ENCODE measurements at regions not wholly inside any gene's neighbourhood (a gene's known extent, or its start where the extent isn't known, plus 50 kb on each side); places are given as distances from the start of the nearest gene placed in this dataset.

- no peaks in the 10 kb centered on the region for H3K79me2 ChIP-seq (ENCODE audit: control insufficient read depth, insufficient read depth, low read length)
- H4K20me1 ChIP-seq (ENCODE audit: control insufficient read depth, extremely low read depth, insufficient read depth, low read length): no peaks in the 10 kb centered on the region
- no peak overlapping the region for H3K4me3 ChIP-seq (replicated peaks in 1 of 4; ENCODE audit: control extremely low read depth in 1 of 4, insufficient read depth in 1 of 4, low read depth in 3 of 4, low read length in 4 of 4)
- no peak overlapping the region for H3K4me2 ChIP-seq (ENCODE audit: extremely low read depth, insufficient read depth, low read length)
- no peak overlapping the region for H3K9ac ChIP-seq (ENCODE audit: insufficient read depth, low read length)
- no peaks in the 10 kb centered on the region for H3K9me3 ChIP-seq (ENCODE audit: control insufficient read depth, insufficient read depth, low read depth, low read length)
- H3K27ac ChIP-seq (ENCODE audit: insufficient read depth, low read length): no peak overlapping the region
- peak; percentile 24 to 34 for DNase-seq (ENCODE audit: low read depth in 2 of 2)
- no peak overlapping the region for H2AFZ ChIP-seq (ENCODE audit: low read length)
- H3K27me3 ChIP-seq (ENCODE audit: control insufficient read depth, insufficient read depth, low read length): no peaks in the 10 kb centered on the region
- TF ChIP-seq CTCF (conservative IDR thresholded peaks at IDR 0.05 in 1 of 2, IDR thresholded peaks at IDR 0.05 in 1 of 2; ENCODE audit: low read depth in 1 of 2, low read length in 2 of 2): no peak
- TF ChIP-seq EZH2 (IDR thresholded peaks at IDR 0.05; ENCODE audit: low read length, missing control alignments): no peak
- no peaks in the 10 kb centered on the region for H3K36me3 ChIP-seq (ENCODE audit: control insufficient read depth, insufficient read depth, low read length)
- H3K4me1 ChIP-seq (ENCODE audit: control insufficient read depth, extremely low read depth, insufficient read depth, low read length): no peaks in the 10 kb centered on the region
Observed at GRCh38 chr5:115068239-115069086, 101.2 kb downstream of the TRIM36 start.

- Histone ChIP-seq H3K79me2 (ENCODE audit: control insufficient read depth, insufficient read depth, low read length) (no peaks in the 10 kb centered on the region), H3K4me2 (ENCODE audit: extremely low read depth, insufficient read depth, low read length) (no peak overlapping the region), H3K9ac (ENCODE audit: insufficient read depth, low read length) (no peak overlapping the region), H3K9me3 (ENCODE audit: control insufficient read depth, insufficient read depth, low read depth, low read length) (no peaks in the 10 kb centered on the region), H3K4me1 (ENCODE audit: control insufficient read depth, extremely low read depth, insufficient read depth, low read length) (no peaks in the 10 kb centered on the region), H3K27ac (ENCODE audit: insufficient read depth, low read length) (no peak overlapping the region), H3K27me3 (ENCODE audit: control insufficient read depth, insufficient read depth, low read length) (no peaks in the 10 kb centered on the region), H3K36me3 (ENCODE audit: control insufficient read depth, insufficient read depth, low read length) (no peaks in the 10 kb centered on the region), H4K20me1 (ENCODE audit: control insufficient read depth, extremely low read depth, insufficient read depth, low read length) (no peaks in the 10 kb centered on the region), H3K4me3 (replicated peaks in 1 of 4; ENCODE audit: control extremely low read depth in 1 of 4, insufficient read depth in 1 of 4, low read depth in 3 of 4, low read length in 4 of 4) (no peak overlapping the region), H2AFZ (ENCODE audit: low read length) (no peak overlapping the region)
- TF ChIP-seq CTCF (conservative IDR thresholded peaks at IDR 0.05 in 1 of 2, IDR thresholded peaks at IDR 0.05 in 1 of 2; ENCODE audit: low read depth in 1 of 2, low read length in 2 of 2): no peak
- TF ChIP-seq EZH2 (IDR thresholded peaks at IDR 0.05; ENCODE audit: low read length, missing control alignments): no peak
- DNase-seq (ENCODE audit: low read depth in 2 of 2): no peak
Observed at GRCh38 chr5:115064380-115064779, 105.3 kb downstream of the TRIM36 start.

- DNase-seq (ENCODE audit: low read depth in 2 of 2): no peak
- H3K4me2 ChIP-seq (ENCODE audit: extremely low read depth, insufficient read depth, low read length): no peak overlapping the region
- no peaks in the 10 kb centered on the region for H3K36me3 ChIP-seq (ENCODE audit: control insufficient read depth, insufficient read depth, low read length)
- no peak overlapping the region for H3K9ac ChIP-seq (ENCODE audit: insufficient read depth, low read length)
- no peaks in the 10 kb centered on the region for H4K20me1 ChIP-seq (ENCODE audit: control insufficient read depth, extremely low read depth, insufficient read depth, low read length)
- H3K4me3 ChIP-seq (replicated peaks in 1 of 4; ENCODE audit: control extremely low read depth in 1 of 4, insufficient read depth in 1 of 4, low read depth in 3 of 4, low read length in 4 of 4): no peak overlapping the region
- TF ChIP-seq CTCF (conservative IDR thresholded peaks at IDR 0.05 in 1 of 2, IDR thresholded peaks at IDR 0.05 in 1 of 2; ENCODE audit: low read depth in 1 of 2, low read length in 2 of 2) (no peak), EZH2 (IDR thresholded peaks at IDR 0.05; ENCODE audit: low read length, missing control alignments) (no peak)
- no peak overlapping the region for H2AFZ ChIP-seq (ENCODE audit: low read length)
- H3K27me3 ChIP-seq (ENCODE audit: control insufficient read depth, insufficient read depth, low read length): no peaks in the 10 kb centered on the region
- H3K4me1 ChIP-seq (ENCODE audit: control insufficient read depth, extremely low read depth, insufficient read depth, low read length): no peaks in the 10 kb centered on the region
- no peaks in the 10 kb centered on the region for H3K9me3 ChIP-seq (ENCODE audit: control insufficient read depth, insufficient read depth, low read depth, low read length)
- no peaks in the 10 kb centered on the region for H3K79me2 ChIP-seq (ENCODE audit: control insufficient read depth, insufficient read depth, low read length)
- H3K27ac ChIP-seq (ENCODE audit: insufficient read depth, low read length): no peak overlapping the region
Observed at GRCh38 chr5:115054387-115054951, 115.2 kb downstream of the TRIM36 start.

Measured in fibroblast of lung (primary cell).